GM19452 (cell line): ENCODE measurements at regions not wholly inside any gene's neighbourhood (a gene's known extent, or its start where the extent isn't known, plus 50 kb on each side); places are given as distances from the start of the nearest gene placed in this dataset.
"Not testable (repeated sequence)": the region's sequence is repeated elsewhere in the genome, so short reads cannot be mapped to it uniquely, and the experiment has no call there.

Experiments used
- ATAC-seq: cut with Tn5 transposase; IDR thresholded peaks from one replicate; pipeline ENCODE4 v1.9.1; 2021; ENCODE audit not compliant: unreplicated experiment

- ATAC-seq, result not testable (repeated sequence)
Measured at GRCh38 chr6:26951211-26951610, 291.7 kb upstream of the ZNF322 start.

GRCh38 chr6:26956078-26956600 lies 291.4 kb upstream of the PRSS16 start:
- ATAC-seq, result not testable (repeated sequence)

GRCh38 chr6:26956601-26957184 lies 290.8 kb upstream of the PRSS16 start:
- ATAC-seq, result not testable (repeated sequence)

- not testable (repeated sequence) for ATAC-seq
Measured at GRCh38 chr6:26957399-26958127, 289.9 kb upstream of the PRSS16 start.

GRCh38 chr6:26961236-26961635 lies 286.3 kb upstream of the PRSS16 start:
- ATAC-seq, result not testable (repeated sequence)

GRCh38 chr6:27002447-27002846 lies 245.1 kb upstream of the PRSS16 start:
- no peak for ATAC-seq

GRCh38 chr6:27007020-27007419 lies 240.5 kb upstream of the PRSS16 start:
- ATAC-seq, result no peak

GRCh38 chr6:27008613-27009012 lies 238.9 kb upstream of the PRSS16 start:
- ATAC-seq, result not testable (repeated sequence)

GRCh38 chr6:27014053-27014452 lies 233.4 kb upstream of the PRSS16 start:
- ATAC-seq, result not testable (repeated sequence)

- no peak for ATAC-seq
Measured at GRCh38 chr6:27016689-27017088, 230.8 kb upstream of the PRSS16 start.

- not testable (repeated sequence) for ATAC-seq
Measured at GRCh38 chr6:27018401-27018800, 229.1 kb upstream of the PRSS16 start.

- ATAC-seq, result peak; percentile 90
Measured at GRCh38 chr6:27019651-27020552, 227.6 kb upstream of the PRSS16 start.

GRCh38 chr6:27020553-27020880 lies 227.0 kb upstream of the PRSS16 start:
- no peak for ATAC-seq

GRCh38 chr6:27023664-27024063 lies 223.8 kb upstream of the PRSS16 start:
- ATAC-seq, result no peak

- no peak for ATAC-seq
Measured at GRCh38 chr6:27025351-27025750, 222.2 kb upstream of the PRSS16 start.

GRCh38 chr6:27026361-27026760 lies 221.1 kb upstream of the PRSS16 start:
- ATAC-seq, result no peak

GRCh38 chr6:27031302-27031701 lies 216.2 kb upstream of the PRSS16 start:
- no peak for ATAC-seq

GRCh38 chr6:27038498-27038897 lies 209.0 kb upstream of the PRSS16 start:
- no peak for ATAC-seq

GRCh38 chr6:27040244-27041042 lies 207.1 kb upstream of the PRSS16 start:
- ATAC-seq, result no peak

GRCh38 chr6:27043244-27043643 lies 204.3 kb upstream of the PRSS16 start:
- ATAC-seq, result no peak

GRCh38 chr6:27045131-27045530 lies 202.4 kb upstream of the PRSS16 start:
- not testable (repeated sequence) for ATAC-seq
